ENCODE measurements at regions not wholly inside any gene's neighbourhood (a gene's known extent, or its start where the extent isn't known, plus 50 kb on each side); places are given as distances from the start of the nearest gene placed in this dataset.

DNA sequence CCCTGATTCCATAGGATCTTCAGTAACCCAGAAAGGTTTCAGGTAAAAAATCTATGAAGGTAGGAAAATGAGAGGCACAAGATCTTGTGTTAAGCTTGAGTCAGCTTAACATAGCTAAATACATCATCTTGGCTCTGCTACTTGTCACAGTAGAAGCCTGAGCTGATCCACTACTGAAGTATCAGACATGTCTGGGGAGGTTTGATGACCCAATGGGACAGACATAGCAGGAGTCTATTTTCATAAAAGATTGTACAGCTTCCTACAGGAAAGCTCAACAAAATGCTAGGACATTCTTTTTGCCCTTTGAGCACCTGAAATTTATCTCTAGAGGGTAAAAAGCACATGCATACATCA, 84.3 kb upstream of the FSHR start:
- no peak overlapping the region for H3K4me2 ChIP-seq (ENCODE audit: control insufficient read depth, extremely low read depth, insufficient read depth, low read depth, low read length)
- no peaks in the 10 kb centered on the region for H3K27me3 ChIP-seq (ENCODE audit: control insufficient read depth, extremely low read depth, insufficient read depth, low read length)
- FAIRE-seq (no peak), DNase-seq (ENCODE audit: low read depth, low spot score) (no peak)
- H3K9me1 ChIP-seq (ENCODE audit: control insufficient read depth, extremely low read depth, insufficient read depth, low read length): no peaks in the 10 kb centered on the region
- TF ChIP-seq, protein P1, sequence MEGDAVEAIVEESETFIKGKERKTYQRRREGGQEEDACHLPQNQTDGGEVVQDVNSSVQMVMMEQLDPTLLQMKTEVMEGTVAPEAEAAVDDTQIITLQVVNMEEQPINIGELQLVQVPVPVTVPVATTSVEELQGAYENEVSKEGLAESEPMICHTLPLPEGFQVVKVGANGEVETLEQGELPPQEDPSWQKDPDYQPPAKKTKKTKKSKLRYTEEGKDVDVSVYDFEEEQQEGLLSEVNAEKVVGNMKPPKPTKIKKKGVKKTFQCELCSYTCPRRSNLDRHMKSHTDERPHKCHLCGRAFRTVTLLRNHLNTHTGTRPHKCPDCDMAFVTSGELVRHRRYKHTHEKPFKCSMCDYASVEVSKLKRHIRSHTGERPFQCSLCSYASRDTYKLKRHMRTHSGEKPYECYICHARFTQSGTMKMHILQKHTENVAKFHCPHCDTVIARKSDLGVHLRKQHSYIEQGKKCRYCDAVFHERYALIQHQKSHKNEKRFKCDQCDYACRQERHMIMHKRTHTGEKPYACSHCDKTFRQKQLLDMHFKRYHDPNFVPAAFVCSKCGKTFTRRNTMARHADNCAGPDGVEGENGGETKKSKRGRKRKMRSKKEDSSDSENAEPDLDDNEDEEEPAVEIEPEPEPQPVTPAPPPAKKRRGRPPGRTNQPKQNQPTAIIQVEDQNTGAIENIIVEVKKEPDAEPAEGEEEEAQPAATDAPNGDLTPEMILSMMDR (optimal IDR thresholded peaks at IDR 0.05 in 1 of 3, IDR thresholded peaks at IDR 0.05 in 1 of 3, conservative IDR thresholded peaks at IDR 0.05 in 1 of 3; ENCODE audit: extremely low read depth in 1 of 3, insufficient read depth in 2 of 3, low read length in 3 of 3): no peak
- TF ChIP-seq EZH2 (IDR thresholded peaks at IDR 0.05; ENCODE audit: low read length): no peak
- H4K20me1 ChIP-seq (ENCODE audit: control insufficient read depth, extremely low read depth, insufficient read depth, low read length): no peaks in the 10 kb centered on the region
- no peaks in the 10 kb centered on the region for H3K79me2 ChIP-seq (ENCODE audit: control insufficient read depth, insufficient read depth, low read length)
- no peaks in the 10 kb centered on the region for H3K4me1 ChIP-seq (ENCODE audit: control insufficient read depth, extremely low read depth, insufficient read depth, low read length)
- no peak overlapping the region for H3K9ac ChIP-seq (ENCODE audit: control insufficient read depth, extremely low read depth, insufficient read depth, low read length)
- dilution Hi-C loops (cut with MboI; ENCODE audit: extremely low pct_ligation_motif_present, low sequenced_read_pairs): no loop called here
- H3K27ac ChIP-seq (ENCODE audit: control insufficient read depth, insufficient read depth, low read length): no peak overlapping the region
- H3K36me3 ChIP-seq (ENCODE audit: control insufficient read depth in 2 of 2, extremely low read depth in 1 of 2, insufficient read depth in 2 of 2, low read length in 2 of 2): no peaks in the 10 kb centered on the region
- no peak overlapping the region for H3K4me3 ChIP-seq (ENCODE audit: control insufficient read depth in 2 of 3, extremely low read depth in 1 of 3, insufficient read depth in 2 of 3, low read depth in 1 of 3, low read length in 3 of 3)
- no peaks in the 10 kb centered on the region for H3K9me3 ChIP-seq (ENCODE audit: control insufficient read depth, low read depth, low read length)
- no peak overlapping the region for H2AFZ ChIP-seq (ENCODE audit: control insufficient read depth, low read length)

DNA sequence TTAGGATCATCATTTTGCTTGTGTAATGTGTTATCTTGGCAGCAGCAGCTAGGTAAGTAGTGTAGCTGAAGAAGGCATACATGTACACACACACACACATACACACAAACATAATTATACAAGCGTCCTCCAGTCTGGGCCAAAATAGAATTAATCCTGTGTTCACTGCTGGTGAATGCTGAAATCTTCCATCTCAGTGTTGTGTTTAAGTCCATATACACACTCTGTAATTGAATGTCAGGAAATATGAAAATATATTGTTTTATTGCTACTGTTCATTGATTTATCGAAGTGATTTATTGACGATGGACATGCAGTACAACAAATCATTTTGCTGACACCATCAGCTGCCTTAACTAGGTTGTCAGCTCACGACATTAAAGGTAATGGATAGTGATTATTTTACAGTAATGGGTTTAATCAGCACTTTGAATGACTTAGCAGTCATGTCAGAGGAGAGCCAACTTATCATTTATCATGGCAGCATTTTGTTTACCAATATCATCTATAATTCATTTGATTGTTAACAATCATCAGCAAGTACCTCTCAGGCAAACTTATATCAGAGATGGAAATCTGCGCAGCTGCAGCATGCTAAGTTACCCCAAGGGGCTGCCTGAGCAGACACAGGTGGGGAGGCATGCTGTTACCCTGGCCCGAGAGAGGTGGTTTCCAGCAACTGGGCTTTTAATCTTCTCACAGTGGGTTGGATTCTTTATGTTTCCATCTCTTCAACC, 83.7 kb upstream of the FSHR start:
- Histone ChIP-seq H3K36me3 (ENCODE audit: control insufficient read depth in 2 of 2, extremely low read depth in 1 of 2, insufficient read depth in 2 of 2, low read length in 2 of 2) (no peaks in the 10 kb centered on the region), H2AFZ (ENCODE audit: control insufficient read depth, low read length) (no peak overlapping the region), H3K9ac (ENCODE audit: control insufficient read depth, extremely low read depth, insufficient read depth, low read length) (no peak overlapping the region), H3K4me2 (ENCODE audit: control insufficient read depth, extremely low read depth, insufficient read depth, low read depth, low read length) (no peak overlapping the region), H3K4me3 (ENCODE audit: control insufficient read depth in 2 of 3, extremely low read depth in 1 of 3, insufficient read depth in 2 of 3, low read depth in 1 of 3, low read length in 3 of 3) (no peak overlapping the region), H3K4me1 (ENCODE audit: control insufficient read depth, extremely low read depth, insufficient read depth, low read length) (no peaks in the 10 kb centered on the region), H3K9me3 (ENCODE audit: control insufficient read depth, low read depth, low read length) (peaks cover 2% of the 10 kb centered on the region), H3K9me1 (ENCODE audit: control insufficient read depth, extremely low read depth, insufficient read depth, low read length) (no peaks in the 10 kb centered on the region), H3K79me2 (ENCODE audit: control insufficient read depth, insufficient read depth, low read length) (no peaks in the 10 kb centered on the region), H4K20me1 (ENCODE audit: control insufficient read depth, extremely low read depth, insufficient read depth, low read length) (no peaks in the 10 kb centered on the region), H3K27ac (ENCODE audit: control insufficient read depth, insufficient read depth, low read length) (no peak overlapping the region), H3K27me3 (ENCODE audit: control insufficient read depth, extremely low read depth, insufficient read depth, low read length) (no peaks in the 10 kb centered on the region)
- TF ChIP-seq EZH2 (IDR thresholded peaks at IDR 0.05; ENCODE audit: low read length): no peak
- TF ChIP-seq, protein P1 (optimal IDR thresholded peaks at IDR 0.05 in 1 of 3, IDR thresholded peaks at IDR 0.05 in 1 of 3, conservative IDR thresholded peaks at IDR 0.05 in 1 of 3; ENCODE audit: extremely low read depth in 1 of 3, insufficient read depth in 2 of 3, low read length in 3 of 3): no peak
- dilution Hi-C loops (cut with MboI; ENCODE audit: extremely low pct_ligation_motif_present, low sequenced_read_pairs): no loop called here
- FAIRE-seq: no peak
- DNase-seq (ENCODE audit: low read depth, low spot score): no peak
